ENCODE measurements at regions not wholly inside any gene's neighbourhood (a gene's known extent, or its start where the extent isn't known, plus 50 kb on each side); places are given as distances from the start of the nearest gene placed in this dataset.
A peak's percentile ranks its signal among the peaks of the same experiment; 100 is the strongest.

DNA sequence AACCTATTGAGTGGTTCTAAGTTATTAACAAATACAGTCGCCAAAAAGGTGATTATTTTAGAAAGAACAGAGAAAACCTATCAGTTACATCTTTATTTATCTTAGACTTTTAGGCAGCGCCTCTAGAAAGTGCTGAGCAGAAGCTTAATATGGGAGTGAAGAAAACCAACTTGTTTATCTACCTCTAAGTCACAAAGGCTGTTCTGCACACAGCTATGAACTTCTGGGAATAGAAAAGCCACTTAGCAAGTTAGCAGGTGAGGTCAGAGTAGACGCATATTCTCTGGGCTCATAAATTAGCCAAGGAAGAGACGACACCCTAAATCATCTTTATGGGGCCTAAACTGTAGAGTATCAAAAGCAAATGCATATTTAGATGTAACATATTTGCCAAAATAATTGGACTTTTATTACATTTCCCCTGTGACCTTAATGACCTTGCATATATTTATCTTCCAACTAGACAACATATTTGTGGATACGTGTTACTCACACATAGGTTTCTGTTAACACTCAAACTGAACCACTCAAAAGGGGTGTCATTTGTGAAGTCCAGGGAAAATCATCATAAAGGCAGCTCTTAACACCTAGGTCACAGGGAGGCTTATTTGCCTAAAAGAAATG, 267.1 kb downstream of the ADGB start:
- Histone ChIP-seq H4K20me1 (ENCODE audit: control insufficient read depth, extremely low read depth, insufficient read depth, low read length) (no peaks in the 10 kb centered on the region), H3K4me3 (replicated peaks in 1 of 4; ENCODE audit: control extremely low read depth in 1 of 4, insufficient read depth in 1 of 4, low read depth in 3 of 4, low read length in 4 of 4) (no peak overlapping the region), H3K9ac (ENCODE audit: insufficient read depth, low read length) (no peak overlapping the region)

DNA sequence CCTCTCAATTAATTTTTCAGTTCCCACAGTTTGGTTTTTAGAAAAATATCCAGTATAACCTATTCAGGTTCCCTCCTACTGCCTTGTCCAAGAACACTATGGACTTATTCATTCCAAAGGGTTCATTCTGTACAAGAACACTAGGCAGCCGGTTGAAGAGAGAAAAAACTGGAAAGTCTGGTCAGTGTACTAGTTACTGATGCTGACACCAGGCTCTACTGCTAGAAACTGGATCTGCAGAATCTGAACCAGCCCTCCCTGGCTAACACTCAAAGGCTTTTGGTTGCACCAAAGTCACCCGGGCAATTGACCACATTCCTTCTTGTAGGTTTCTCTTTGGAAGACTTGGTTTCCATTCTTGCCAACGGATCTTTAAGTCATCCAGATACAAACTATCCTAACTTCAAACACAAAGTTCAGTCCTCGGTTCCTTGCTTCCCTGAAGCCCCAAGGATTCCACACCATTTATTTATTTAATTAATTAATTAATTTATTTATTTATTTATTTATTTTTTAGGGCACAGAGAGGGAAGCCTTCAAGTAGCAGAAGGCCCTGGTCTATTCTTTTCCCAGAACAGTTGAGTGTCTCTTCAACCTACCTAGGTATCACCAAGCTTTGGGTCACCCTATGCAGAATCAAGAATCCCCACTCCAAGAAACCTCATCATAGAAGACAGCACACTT, 268.1 kb downstream of the ADGB start:
- H3K4me2 ChIP-seq (ENCODE audit: extremely low read depth, insufficient read depth, low read length): no peak overlapping the region
- H2AFZ ChIP-seq (ENCODE audit: low read length): no peak overlapping the region
- no peaks in the 10 kb centered on the region for H3K36me3 ChIP-seq (ENCODE audit: control insufficient read depth, insufficient read depth, low read length)
- H3K27ac ChIP-seq (ENCODE audit: insufficient read depth, low read length): no peak overlapping the region
- no peak for DNase-seq (ENCODE audit: low read depth in 2 of 2)
- no peak overlapping the region for H3K9ac ChIP-seq (ENCODE audit: insufficient read depth, low read length)
- no peak for TF ChIP-seq EZH2 (IDR thresholded peaks at IDR 0.05; ENCODE audit: low read length, missing control alignments)
- TF ChIP-seq, protein P1, sequence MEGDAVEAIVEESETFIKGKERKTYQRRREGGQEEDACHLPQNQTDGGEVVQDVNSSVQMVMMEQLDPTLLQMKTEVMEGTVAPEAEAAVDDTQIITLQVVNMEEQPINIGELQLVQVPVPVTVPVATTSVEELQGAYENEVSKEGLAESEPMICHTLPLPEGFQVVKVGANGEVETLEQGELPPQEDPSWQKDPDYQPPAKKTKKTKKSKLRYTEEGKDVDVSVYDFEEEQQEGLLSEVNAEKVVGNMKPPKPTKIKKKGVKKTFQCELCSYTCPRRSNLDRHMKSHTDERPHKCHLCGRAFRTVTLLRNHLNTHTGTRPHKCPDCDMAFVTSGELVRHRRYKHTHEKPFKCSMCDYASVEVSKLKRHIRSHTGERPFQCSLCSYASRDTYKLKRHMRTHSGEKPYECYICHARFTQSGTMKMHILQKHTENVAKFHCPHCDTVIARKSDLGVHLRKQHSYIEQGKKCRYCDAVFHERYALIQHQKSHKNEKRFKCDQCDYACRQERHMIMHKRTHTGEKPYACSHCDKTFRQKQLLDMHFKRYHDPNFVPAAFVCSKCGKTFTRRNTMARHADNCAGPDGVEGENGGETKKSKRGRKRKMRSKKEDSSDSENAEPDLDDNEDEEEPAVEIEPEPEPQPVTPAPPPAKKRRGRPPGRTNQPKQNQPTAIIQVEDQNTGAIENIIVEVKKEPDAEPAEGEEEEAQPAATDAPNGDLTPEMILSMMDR (conservative IDR thresholded peaks at IDR 0.05 in 1 of 2, IDR thresholded peaks at IDR 0.05 in 1 of 2; ENCODE audit: low read depth in 1 of 2, low read length in 2 of 2): no peak
- no peaks in the 10 kb centered on the region for H3K79me2 ChIP-seq (ENCODE audit: control insufficient read depth, insufficient read depth, low read length)
- H3K4me1 ChIP-seq (ENCODE audit: control insufficient read depth, extremely low read depth, insufficient read depth, low read length): no peaks in the 10 kb centered on the region
- no peaks in the 10 kb centered on the region for H3K27me3 ChIP-seq (ENCODE audit: control insufficient read depth, insufficient read depth, low read length)
- H3K9me3 ChIP-seq (ENCODE audit: control insufficient read depth, insufficient read depth, low read depth, low read length): no peaks in the 10 kb centered on the region
- H3K4me3 ChIP-seq (replicated peaks in 1 of 4; ENCODE audit: control extremely low read depth in 1 of 4, insufficient read depth in 1 of 4, low read depth in 3 of 4, low read length in 4 of 4): no peak overlapping the region
- H4K20me1 ChIP-seq (ENCODE audit: control insufficient read depth, extremely low read depth, insufficient read depth, low read length): no peaks in the 10 kb centered on the region

More for the DNA sequence above, 267.1 kb downstream of the ADGB start:
- Histone ChIP-seq H3K36me3 (ENCODE audit: control insufficient read depth, insufficient read depth, low read length) (no peaks in the 10 kb centered on the region), H3K27me3 (ENCODE audit: control insufficient read depth, insufficient read depth, low read length) (no peaks in the 10 kb centered on the region), H3K27ac (ENCODE audit: insufficient read depth, low read length) (no peak overlapping the region), H3K9me3 (ENCODE audit: control insufficient read depth, insufficient read depth, low read depth, low read length) (no peaks in the 10 kb centered on the region), H3K79me2 (ENCODE audit: control insufficient read depth, insufficient read depth, low read length) (no peaks in the 10 kb centered on the region), H3K4me2 (ENCODE audit: extremely low read depth, insufficient read depth, low read length) (no peak overlapping the region), H3K4me1 (ENCODE audit: control insufficient read depth, extremely low read depth, insufficient read depth, low read length) (no peaks in the 10 kb centered on the region), H2AFZ (ENCODE audit: low read length) (no peak overlapping the region)
- TF ChIP-seq, protein P1 (conservative IDR thresholded peaks at IDR 0.05 in 1 of 2, IDR thresholded peaks at IDR 0.05 in 1 of 2; ENCODE audit: low read depth in 1 of 2, low read length in 2 of 2): no peak
- no peak for TF ChIP-seq EZH2 (IDR thresholded peaks at IDR 0.05; ENCODE audit: low read length, missing control alignments)
- DNase-seq (ENCODE audit: low read depth in 2 of 2): no peak

DNA sequence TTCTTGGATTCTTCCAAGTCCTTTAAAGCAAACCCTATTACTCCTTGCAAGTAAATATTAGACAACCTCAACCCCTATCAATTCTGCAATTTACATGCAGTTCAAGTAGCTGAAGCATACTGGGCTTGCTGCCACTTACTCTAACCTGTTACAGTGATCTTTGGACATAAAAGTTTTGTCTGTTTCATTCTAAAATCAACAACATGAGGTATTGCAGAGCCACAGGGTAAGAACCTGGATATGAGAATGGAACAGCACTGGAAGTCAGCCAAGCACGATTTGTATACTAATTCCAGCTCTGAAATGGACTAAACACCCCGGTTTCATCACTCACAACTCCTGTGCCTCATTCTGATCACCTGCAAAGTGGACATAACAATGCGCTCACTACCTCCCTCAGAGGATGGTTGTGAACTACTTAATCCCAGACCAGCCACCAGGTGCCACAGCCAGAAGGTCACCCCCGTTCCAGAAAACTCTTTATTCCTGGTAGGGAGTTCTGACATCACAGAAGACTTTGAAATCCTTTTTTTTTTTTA, 270.0 kb downstream of the ADGB start:
- Histone ChIP-seq H3K27me3 (ENCODE audit: control insufficient read depth, insufficient read depth, low read length) (no peaks in the 10 kb centered on the region), H3K4me3 (replicated peaks in 1 of 4; ENCODE audit: control extremely low read depth in 1 of 4, insufficient read depth in 1 of 4, low read depth in 3 of 4, low read length in 4 of 4) (no peak overlapping the region), H3K9me3 (ENCODE audit: control insufficient read depth, insufficient read depth, low read depth, low read length) (no peaks in the 10 kb centered on the region), H2AFZ (ENCODE audit: low read length) (no peak overlapping the region), H3K4me2 (ENCODE audit: extremely low read depth, insufficient read depth, low read length) (no peak overlapping the region), H3K9ac (ENCODE audit: insufficient read depth, low read length) (no peak overlapping the region), H3K36me3 (ENCODE audit: control insufficient read depth, insufficient read depth, low read length) (no peaks in the 10 kb centered on the region), H3K79me2 (ENCODE audit: control insufficient read depth, insufficient read depth, low read length) (no peaks in the 10 kb centered on the region), H4K20me1 (ENCODE audit: control insufficient read depth, extremely low read depth, insufficient read depth, low read length) (no peaks in the 10 kb centered on the region), H3K27ac (ENCODE audit: insufficient read depth, low read length) (no peak overlapping the region), H3K4me1 (ENCODE audit: control insufficient read depth, extremely low read depth, insufficient read depth, low read length) (no peaks in the 10 kb centered on the region)
- peak; percentile 11 to 15 for DNase-seq (ENCODE audit: low read depth in 2 of 2)
- TF ChIP-seq, protein P1 (conservative IDR thresholded peaks at IDR 0.05 in 1 of 2, IDR thresholded peaks at IDR 0.05 in 1 of 2; ENCODE audit: low read depth in 1 of 2, low read length in 2 of 2): no peak
- TF ChIP-seq EZH2 (IDR thresholded peaks at IDR 0.05; ENCODE audit: low read length, missing control alignments): no peak
